ENCODE measurements at regions not wholly inside any gene's neighbourhood (a gene's known extent, or its start where the extent isn't known, plus 50 kb on each side); places are given as distances from the start of the nearest gene placed in this dataset.
"Not testable (repeated sequence)": the region's sequence is repeated elsewhere in the genome, so short reads cannot be mapped to it uniquely, and the experiment has no call there.

- peak; percentile 35 for DNase-seq (ENCODE audit: low read depth, low spot score)
Observed at GRCh38 chr2:126221506-126221905, 434.5 kb upstream of the GYPC start.

- DNase-seq (ENCODE audit: low read depth, low spot score), result no peak
Observed at GRCh38 chr2:126222278-126222677, 433.7 kb upstream of the GYPC start.

- no peak for DNase-seq (ENCODE audit: low read depth, low spot score)
Observed at GRCh38 chr2:126224776-126225175, 431.2 kb upstream of the GYPC start.

- DNase-seq (ENCODE audit: low read depth, low spot score), result no peak
Observed at GRCh38 chr2:126227250-126227649, 428.7 kb upstream of the GYPC start.

GRCh38 chr2:126228531-126228930, 427.4 kb upstream of the GYPC start:
- no peak for DNase-seq (ENCODE audit: low read depth, low spot score)

- DNase-seq (ENCODE audit: low read depth, low spot score), result no peak
Observed at GRCh38 chr2:126238251-126238650, 417.7 kb upstream of the GYPC start.

- DNase-seq (ENCODE audit: low read depth, low spot score), result no peak
Observed at GRCh38 chr2:126239320-126239955, 416.5 kb upstream of the GYPC start.

- DNase-seq (ENCODE audit: low read depth, low spot score), result no peak
Observed at GRCh38 chr2:126241001-126241400, 415.0 kb upstream of the GYPC start.

GRCh38 chr2:126241411-126241810, 414.5 kb upstream of the GYPC start:
- DNase-seq (ENCODE audit: low read depth, low spot score), result no peak

GRCh38 chr2:126244937-126245336, 411.0 kb upstream of the GYPC start:
- peak; percentile 74 for DNase-seq (ENCODE audit: low read depth, low spot score)

- DNase-seq (ENCODE audit: low read depth, low spot score), result no peak
Observed at GRCh38 chr2:126253669-126254068, 402.3 kb upstream of the GYPC start.

GRCh38 chr2:126264625-126265024, 391.3 kb upstream of the GYPC start:
- no peak for DNase-seq (ENCODE audit: low read depth, low spot score)

- no peak for DNase-seq (ENCODE audit: low read depth, low spot score)
Observed at GRCh38 chr2:126269911-126270310, 386.0 kb upstream of the GYPC start.

- no peak for DNase-seq (ENCODE audit: low read depth, low spot score)
Observed at GRCh38 chr2:126270587-126270986, 385.4 kb upstream of the GYPC start.

- no peak for DNase-seq (ENCODE audit: low read depth, low spot score)
Observed at GRCh38 chr2:126272401-126272800, 383.6 kb upstream of the GYPC start.

GRCh38 chr2:126275098-126275497, 380.9 kb upstream of the GYPC start:
- no peak for DNase-seq (ENCODE audit: low read depth, low spot score)

- DNase-seq (ENCODE audit: low read depth, low spot score), result not testable (repeated sequence)
Observed at GRCh38 chr2:126276268-126276667, 379.7 kb upstream of the GYPC start.

GRCh38 chr2:126288362-126288761, 367.6 kb upstream of the GYPC start:
- no peak for DNase-seq (ENCODE audit: low read depth, low spot score)

- not testable (repeated sequence) for DNase-seq (ENCODE audit: low read depth, low spot score)
Observed at GRCh38 chr2:126293962-126294361, 362.0 kb upstream of the GYPC start.

- no peak for DNase-seq (ENCODE audit: low read depth, low spot score)
Observed at GRCh38 chr2:126299469-126299976, 356.4 kb upstream of the GYPC start.

- no peak for DNase-seq (ENCODE audit: low read depth, low spot score)
Observed at GRCh38 chr2:126300348-126300747, 355.6 kb upstream of the GYPC start.

- DNase-seq (ENCODE audit: low read depth, low spot score), result peak; percentile 23
Observed at GRCh38 chr2:126302043-126302442, 353.9 kb upstream of the GYPC start.

- DNase-seq (ENCODE audit: low read depth, low spot score), result no peak
Observed at GRCh38 chr2:126303113-126303512, 352.8 kb upstream of the GYPC start.

- no peak for DNase-seq (ENCODE audit: low read depth, low spot score)
Observed at GRCh38 chr2:126304154-126304553, 351.8 kb upstream of the GYPC start.

All from ELF-1 (cell line).